GM12872 (cell line): ENCODE measurements at regions not wholly inside any gene's neighbourhood (a gene's known extent, or its start where the extent isn't known, plus 50 kb on each side); places are given as distances from the start of the nearest gene placed in this dataset.

Source experiments
- CTCF ChIP-seq: IDR thresholded peaks from 3 replicates; pipeline ENCODE4 v1.5.1; 2011; ENCODE audit warnings: low read depth, mild to moderate bottlenecking, low read length, moderate library complexity; ENCODE audit not compliant: insufficient read depth

GRCh38 chr11:127639916-127640315 lies 639.3 kb upstream of the KIRREL3 start:
- TF ChIP-seq CTCF: no peak

- TF ChIP-seq CTCF: no peak
Measured at GRCh38 chr11:127632976-127633680, 632.6 kb upstream of the KIRREL3 start.

GRCh38 chr11:127632546-127632945 lies 632.0 kb upstream of the KIRREL3 start:
- TF ChIP-seq CTCF: no peak

- TF ChIP-seq CTCF: no peak
Measured at GRCh38 chr11:127631974-127632373, 631.4 kb upstream of the KIRREL3 start.

GRCh38 chr11:127629200-127629599 lies 628.6 kb upstream of the KIRREL3 start:
- no peak for TF ChIP-seq CTCF

- no peak for TF ChIP-seq CTCF
Measured at GRCh38 chr11:127628458-127628785, 627.9 kb upstream of the KIRREL3 start.

GRCh38 chr11:127627629-127628457 lies 627.3 kb upstream of the KIRREL3 start:
- TF ChIP-seq CTCF: no peak
